ENCODE measurements at regions not wholly inside any gene's neighbourhood (a gene's known extent, or its start where the extent isn't known, plus 50 kb on each side); places are given as distances from the start of the nearest gene placed in this dataset.

- no peak for DNase-seq (ENCODE audit: low spot score)
Observed at GRCh38 chr9:91023741-91024140, 222.1 kb downstream of the SYK start.

- no peak for DNase-seq (ENCODE audit: low spot score)
Observed at GRCh38 chr9:91024841-91025240, 223.2 kb downstream of the SYK start.

GRCh38 chr9:91025856-91026255 lies 224.2 kb downstream of the SYK start:
- DNase-seq (ENCODE audit: low spot score): no peak

GRCh38 chr9:91026266-91026665 lies 224.6 kb downstream of the SYK start:
- no peak for DNase-seq (ENCODE audit: low spot score)

GRCh38 chr9:91027005-91027404 lies 225.4 kb downstream of the SYK start:
- no peak for DNase-seq (ENCODE audit: low spot score)

- no peak for DNase-seq (ENCODE audit: low spot score)
Observed at GRCh38 chr9:91028166-91028827, 226.7 kb downstream of the SYK start.

- no peak for DNase-seq (ENCODE audit: low spot score)
Observed at GRCh38 chr9:91029650-91030361, 228.2 kb downstream of the SYK start.

- DNase-seq (ENCODE audit: low spot score): no peak
Observed at GRCh38 chr9:91032121-91032531, 230.5 kb downstream of the SYK start.

- no peak for DNase-seq (ENCODE audit: low spot score)
Observed at GRCh38 chr9:91033270-91033669, 231.7 kb downstream of the SYK start.

- peak; percentile 29 for DNase-seq (ENCODE audit: low spot score)
Observed at GRCh38 chr9:91033797-91034196, 232.2 kb downstream of the SYK start.

- no peak for DNase-seq (ENCODE audit: low spot score)
Observed at GRCh38 chr9:91034521-91034920, 232.9 kb downstream of the SYK start.

GRCh38 chr9:91034976-91035824 lies 233.6 kb downstream of the SYK start:
- no peak for DNase-seq (ENCODE audit: low spot score)

GRCh38 chr9:91035825-91036208 lies 234.2 kb downstream of the SYK start:
- no peak for DNase-seq (ENCODE audit: low spot score)

GRCh38 chr9:91036356-91036755 lies 234.7 kb downstream of the SYK start:
- no peak for DNase-seq (ENCODE audit: low spot score)

GRCh38 chr9:91036826-91037510 lies 235.3 kb downstream of the SYK start:
- no peak for DNase-seq (ENCODE audit: low spot score)

- DNase-seq (ENCODE audit: low spot score): no peak
Observed at GRCh38 chr9:91037511-91038482, 236.2 kb downstream of the SYK start.

- DNase-seq (ENCODE audit: low spot score): no peak
Observed at GRCh38 chr9:91038483-91039124, 237.0 kb downstream of the SYK start.

GRCh38 chr9:91039125-91039834 lies 237.7 kb downstream of the SYK start:
- no peak for DNase-seq (ENCODE audit: low spot score)

GRCh38 chr9:91039835-91040140 lies 238.2 kb downstream of the SYK start:
- DNase-seq (ENCODE audit: low spot score): no peak
